Suppressor macrophage (primary cell): ENCODE measurements at regions not wholly inside any gene's neighbourhood (a gene's known extent, or its start where the extent isn't known, plus 50 kb on each side); places are given as distances from the start of the nearest gene placed in this dataset.

Experiments
- DNase-seq, 4 experiments: peaks; one replicate each; pipeline ENCODE4 v3.0.0-alpha.2; 2020 to 2022

GRCh38 chr11:19359221-19360000 is 118.7 kb upstream of the E2F8 start:
- no peak for DNase-seq

GRCh38 chr11:19357943-19358342 is 117.2 kb upstream of the E2F8 start:
- no peak for DNase-seq

GRCh38 chr11:19355601-19356000 is 114.9 kb upstream of the E2F8 start:
- no peak for DNase-seq

GRCh38 chr11:19353287-19353850 is 112.6 kb upstream of the E2F8 start:
- no peak for DNase-seq

- no peak for DNase-seq
Observed at GRCh38 chr11:19352771-19353160, 112.0 kb upstream of the E2F8 start.

GRCh38 chr11:19352072-19352770 is 111.5 kb upstream of the E2F8 start:
- no peak for DNase-seq

- no peak for DNase-seq
Observed at GRCh38 chr11:19351426-19351825, 110.7 kb upstream of the E2F8 start.

GRCh38 chr11:19350160-19350559 is 109.4 kb upstream of the E2F8 start:
- DNase-seq = no peak

- no peak for DNase-seq
Observed at GRCh38 chr11:19349340-19350025, 108.7 kb upstream of the E2F8 start.

- DNase-seq = no peak
Observed at GRCh38 chr11:19347911-19348310, 107.2 kb upstream of the E2F8 start.

- DNase-seq = no peak
Observed at GRCh38 chr11:19345848-19346681, 105.3 kb upstream of the E2F8 start.

GRCh38 chr11:19345519-19345847 is 104.7 kb upstream of the E2F8 start:
- DNase-seq = no peak

GRCh38 chr11:19344661-19345518 is 104.1 kb upstream of the E2F8 start:
- no peak for DNase-seq

- no peak for DNase-seq
Observed at GRCh38 chr11:19342036-19342435, 101.3 kb upstream of the E2F8 start.

GRCh38 chr11:19338375-19338774 is 97.6 kb upstream of the E2F8 start:
- no peak for DNase-seq

GRCh38 chr11:19337779-19338178 is 97.0 kb upstream of the E2F8 start:
- DNase-seq = no peak

- DNase-seq = no peak
Observed at GRCh38 chr11:19336331-19336730, 95.6 kb upstream of the E2F8 start.

- no peak for DNase-seq
Observed at GRCh38 chr11:19332476-19332875, 91.7 kb upstream of the E2F8 start.

GRCh38 chr11:19330416-19330815 is 89.7 kb upstream of the E2F8 start:
- no peak for DNase-seq

GRCh38 chr11:19329970-19330369 is 89.2 kb upstream of the E2F8 start:
- DNase-seq = no peak

- no peak for DNase-seq
Observed at GRCh38 chr11:19328586-19329311, 88.0 kb upstream of the E2F8 start.
